ENCODE measurements at regions not wholly inside any gene's neighbourhood (a gene's known extent, or its start where the extent isn't known, plus 50 kb on each side); places are given as distances from the start of the nearest gene placed in this dataset.
A peak's percentile ranks its signal among the peaks of the same experiment; 100 is the strongest.

- no peak for DNase-seq (ENCODE audit: low spot score)
These were observed 395.7 kb downstream of the TMEM161B start for GRCh38 chr5:87872986-87873385.

GRCh38 chr5:87868792-87869191, 399.9 kb downstream of the TMEM161B start:
- DNase-seq (ENCODE audit: low spot score) = no peak

- no peak for DNase-seq (ENCODE audit: low spot score)
These were observed 401.4 kb downstream of the TMEM161B start for GRCh38 chr5:87867281-87867680.

GRCh38 chr5:87853541-87853940, 415.1 kb downstream of the TMEM161B start:
- DNase-seq (ENCODE audit: low spot score) = no peak

GRCh38 chr5:87851603-87852002, 417.0 kb downstream of the TMEM161B start:
- no peak for DNase-seq (ENCODE audit: low spot score)

GRCh38 chr5:87850843-87851242, 417.8 kb downstream of the TMEM161B start:
- DNase-seq (ENCODE audit: low spot score) = no peak

- no peak for DNase-seq (ENCODE audit: low spot score)
These were observed 422.9 kb downstream of the TMEM161B start for GRCh38 chr5:87845734-87846133.

GRCh38 chr5:87844866-87845265, 423.8 kb downstream of the TMEM161B start:
- DNase-seq (ENCODE audit: low spot score) = no peak

GRCh38 chr5:87844449-87844848, 424.2 kb downstream of the TMEM161B start:
- peak; percentile 2 for DNase-seq (ENCODE audit: low spot score)

GRCh38 chr5:87836696-87837095, 424.0 kb upstream of the CCNH start:
- DNase-seq (ENCODE audit: low spot score) = no peak

GRCh38 chr5:87831499-87831898, 418.8 kb upstream of the CCNH start:
- no peak for DNase-seq (ENCODE audit: low spot score)

GRCh38 chr5:87829217-87829551, 416.5 kb upstream of the CCNH start:
- DNase-seq (ENCODE audit: low spot score) = no peak

- DNase-seq (ENCODE audit: low spot score) = no peak
These were observed 416.0 kb upstream of the CCNH start for GRCh38 chr5:87828545-87829216.

GRCh38 chr5:87827539-87827938, 414.8 kb upstream of the CCNH start:
- no peak for DNase-seq (ENCODE audit: low spot score)

GRCh38 chr5:87826507-87826906, 413.8 kb upstream of the CCNH start:
- no peak for DNase-seq (ENCODE audit: low spot score)

- peak; percentile 27 for DNase-seq (ENCODE audit: low spot score)
These were observed 412.9 kb upstream of the CCNH start for GRCh38 chr5:87825583-87825982.

- no peak for DNase-seq (ENCODE audit: low spot score)
These were observed 395.1 kb upstream of the CCNH start for GRCh38 chr5:87807783-87808182.

GRCh38 chr5:87803352-87803751, 390.6 kb upstream of the CCNH start:
- DNase-seq (ENCODE audit: low spot score) = no peak

- no peak for DNase-seq (ENCODE audit: low spot score)
These were observed 379.1 kb upstream of the CCNH start for GRCh38 chr5:87791869-87792268.

- DNase-seq (ENCODE audit: low spot score) = no peak
These were observed 375.7 kb upstream of the CCNH start for GRCh38 chr5:87788416-87788815.

- DNase-seq (ENCODE audit: low spot score) = no peak
These were observed 375.0 kb upstream of the CCNH start for GRCh38 chr5:87787625-87788256.

GRCh38 chr5:87787086-87787485, 374.4 kb upstream of the CCNH start:
- DNase-seq (ENCODE audit: low spot score) = no peak

- no peak for DNase-seq (ENCODE audit: low spot score)
These were observed 373.7 kb upstream of the CCNH start for GRCh38 chr5:87786471-87786870.

All from cerebellar cortex (tissue), 1 donor.